ENCODE measurements at regions not wholly inside any gene's neighbourhood (a gene's known extent, or its start where the extent isn't known, plus 50 kb on each side); places are given as distances from the start of the nearest gene placed in this dataset.

DNA sequence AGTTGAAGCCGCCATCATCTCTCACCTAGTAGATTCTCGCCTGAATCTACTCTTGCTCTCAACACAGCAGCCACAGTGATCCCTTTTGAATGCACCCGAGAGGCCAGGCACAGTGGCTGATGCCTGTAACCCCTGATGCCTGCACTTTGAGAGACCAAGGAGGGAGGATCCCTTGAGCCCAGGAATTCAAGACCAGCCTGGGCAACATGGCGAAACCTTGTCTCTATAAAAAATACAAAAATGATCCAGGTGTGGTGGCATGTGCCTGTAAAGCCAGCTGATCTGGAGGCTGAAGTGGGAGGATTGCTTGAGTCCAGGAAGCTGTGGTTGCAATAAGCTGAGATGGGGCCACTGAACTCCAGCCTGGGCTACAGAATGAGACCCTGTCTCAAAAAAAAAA lies 60.3 kb upstream of the EML4 start:
- no peak overlapping the region for H3K4me3 Mint-ChIP-seq
- no peaks in the 10 kb centered on the region for H3K9me3 Mint-ChIP-seq
- H3K27me3 Mint-ChIP-seq (ENCODE audit: insufficient read depth) = no peaks in the 10 kb centered on the region; the same call in 1 of the 2 replicates
- no peak for DNase-seq
- H3K4me1 Mint-ChIP-seq (ENCODE audit: low read depth) = peaks cover 5% of the 10 kb centered on the region; the same call in 1 of the 2 replicates
- no peak overlapping the region for H3K27ac Mint-ChIP-seq
- no peaks in the 10 kb centered on the region for H3K36me3 Mint-ChIP-seq (ENCODE audit: low read depth)
- TF ChIP-seq, protein P1, sequence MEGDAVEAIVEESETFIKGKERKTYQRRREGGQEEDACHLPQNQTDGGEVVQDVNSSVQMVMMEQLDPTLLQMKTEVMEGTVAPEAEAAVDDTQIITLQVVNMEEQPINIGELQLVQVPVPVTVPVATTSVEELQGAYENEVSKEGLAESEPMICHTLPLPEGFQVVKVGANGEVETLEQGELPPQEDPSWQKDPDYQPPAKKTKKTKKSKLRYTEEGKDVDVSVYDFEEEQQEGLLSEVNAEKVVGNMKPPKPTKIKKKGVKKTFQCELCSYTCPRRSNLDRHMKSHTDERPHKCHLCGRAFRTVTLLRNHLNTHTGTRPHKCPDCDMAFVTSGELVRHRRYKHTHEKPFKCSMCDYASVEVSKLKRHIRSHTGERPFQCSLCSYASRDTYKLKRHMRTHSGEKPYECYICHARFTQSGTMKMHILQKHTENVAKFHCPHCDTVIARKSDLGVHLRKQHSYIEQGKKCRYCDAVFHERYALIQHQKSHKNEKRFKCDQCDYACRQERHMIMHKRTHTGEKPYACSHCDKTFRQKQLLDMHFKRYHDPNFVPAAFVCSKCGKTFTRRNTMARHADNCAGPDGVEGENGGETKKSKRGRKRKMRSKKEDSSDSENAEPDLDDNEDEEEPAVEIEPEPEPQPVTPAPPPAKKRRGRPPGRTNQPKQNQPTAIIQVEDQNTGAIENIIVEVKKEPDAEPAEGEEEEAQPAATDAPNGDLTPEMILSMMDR (IDR thresholded peaks at IDR 0.05) = no peak

DNA sequence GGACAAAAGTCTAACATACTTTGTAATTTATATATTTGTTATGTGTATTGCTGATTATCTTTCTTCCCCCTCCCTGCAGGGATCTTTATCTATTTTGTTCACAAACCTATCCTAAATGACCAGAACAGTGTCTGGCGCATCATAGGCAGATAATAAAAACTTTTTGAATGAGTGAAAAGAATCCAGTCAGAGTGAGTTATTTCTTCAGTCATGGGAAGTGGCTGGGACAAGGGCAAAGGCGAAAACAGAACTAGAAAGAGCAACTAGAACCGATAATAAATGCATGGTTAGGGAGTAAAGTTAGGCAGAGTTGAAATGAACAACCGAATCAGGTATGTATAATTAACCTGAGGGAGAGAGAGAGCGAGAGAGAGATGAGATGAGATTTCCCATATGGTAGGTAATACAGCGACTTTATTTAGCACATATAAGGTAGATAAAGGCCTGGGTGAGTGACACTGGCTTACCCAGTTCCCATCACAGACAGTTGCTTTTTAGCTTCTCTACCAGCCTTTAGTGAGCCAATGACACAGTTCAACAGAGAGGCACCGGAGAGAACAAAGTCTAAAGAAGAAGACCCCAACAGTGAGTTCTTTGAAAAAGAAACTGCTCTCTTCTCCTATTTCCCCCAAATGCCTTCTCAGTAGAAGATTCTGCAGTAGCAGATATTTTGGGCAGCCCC lies 59.1 kb upstream of the EML4 start:
- TF ChIP-seq, protein P1 (IDR thresholded peaks at IDR 0.05) = no peak
- H3K36me3 Mint-ChIP-seq (ENCODE audit: low read depth) = no peaks in the 10 kb centered on the region
- no peaks in the 10 kb centered on the region for H3K9me3 Mint-ChIP-seq
- peaks cover 5% of the 10 kb centered on the region; the same call in 1 of the 2 replicates for H3K4me1 Mint-ChIP-seq (ENCODE audit: low read depth)
- no peak overlapping the region for H3K27ac Mint-ChIP-seq
- H3K27me3 Mint-ChIP-seq (ENCODE audit: insufficient read depth) = no peaks in the 10 kb centered on the region; the same call in 1 of the 2 replicates
- no peak overlapping the region for H3K4me3 Mint-ChIP-seq
- no peak for DNase-seq

DNA sequence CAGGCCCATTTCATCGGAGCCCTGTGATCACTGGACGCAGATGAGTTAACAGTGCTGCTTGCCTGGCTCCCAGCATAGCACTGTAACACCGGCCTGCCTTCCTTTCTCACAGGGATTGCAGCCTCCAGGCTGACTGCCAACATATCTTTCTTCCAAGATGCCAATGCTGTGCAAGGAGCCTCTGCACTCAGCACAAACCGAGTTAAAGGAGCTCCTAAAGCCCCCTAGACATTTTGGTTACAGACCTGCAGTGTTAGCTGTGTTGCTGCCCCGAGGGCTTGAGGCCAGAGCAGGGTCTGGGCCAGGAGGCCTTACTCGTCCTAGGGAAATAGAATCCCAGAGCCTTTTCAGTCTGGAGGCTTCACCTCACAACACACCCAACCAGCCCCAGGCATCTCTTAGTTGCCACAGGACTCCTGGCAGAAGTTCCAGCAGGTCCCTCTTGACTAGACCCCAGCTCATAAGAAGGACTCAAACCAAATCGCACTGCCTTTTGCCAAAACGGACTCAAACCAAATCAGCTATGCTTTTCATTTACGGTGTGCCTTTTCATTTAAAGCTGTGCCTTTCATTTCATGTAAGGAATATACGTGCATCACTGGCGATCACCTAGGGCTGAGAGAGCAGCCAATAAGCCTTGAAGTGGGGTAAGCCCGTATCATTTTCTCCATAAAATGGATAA lies 58.4 kb upstream of the EML4 start:
- Mint-ChIP-seq H3K27me3 (ENCODE audit: insufficient read depth) (no peaks in the 10 kb centered on the region), H3K9me3 (no peaks in the 10 kb centered on the region), H3K36me3 (ENCODE audit: low read depth) (no peaks in the 10 kb centered on the region), H3K27ac (no peak overlapping the region), H3K4me3 (no peak overlapping the region), H3K4me1 (ENCODE audit: low read depth) (peaks cover 7% of the 10 kb centered on the region)
- no peak for DNase-seq
- TF ChIP-seq, protein P1 (IDR thresholded peaks at IDR 0.05) = no peak

DNA sequence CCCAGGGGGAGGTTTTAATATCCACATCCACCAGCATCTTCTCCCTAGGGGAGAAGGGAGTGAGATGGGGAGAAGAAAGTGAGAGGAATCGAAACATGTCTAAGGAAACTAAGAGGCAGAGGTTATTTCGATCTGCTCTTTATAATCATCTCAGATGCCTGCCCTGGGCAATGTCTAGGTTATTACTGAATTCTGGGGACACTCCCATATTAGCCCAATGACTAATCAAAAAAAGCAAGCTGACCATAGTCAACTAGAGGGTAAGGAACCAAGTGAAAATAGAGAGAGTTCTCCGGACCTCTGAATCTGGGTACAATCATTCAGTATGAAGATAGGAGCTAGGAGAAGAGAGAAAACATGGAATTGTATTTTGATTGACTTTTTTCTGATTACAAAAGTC lies 56.7 kb upstream of the EML4 start:
- Mint-ChIP-seq H3K36me3 (ENCODE audit: low read depth) (no peaks in the 10 kb centered on the region), H3K4me3 (no peak overlapping the region), H3K27me3 (ENCODE audit: insufficient read depth) (no peaks in the 10 kb centered on the region), H3K4me1 (ENCODE audit: low read depth) (peaks cover 24% of the 10 kb centered on the region), H3K9me3 (no peaks in the 10 kb centered on the region), H3K27ac (no peak overlapping the region)
- TF ChIP-seq, protein P1 (IDR thresholded peaks at IDR 0.05) = no peak
- DNase-seq = no peak

DNA sequence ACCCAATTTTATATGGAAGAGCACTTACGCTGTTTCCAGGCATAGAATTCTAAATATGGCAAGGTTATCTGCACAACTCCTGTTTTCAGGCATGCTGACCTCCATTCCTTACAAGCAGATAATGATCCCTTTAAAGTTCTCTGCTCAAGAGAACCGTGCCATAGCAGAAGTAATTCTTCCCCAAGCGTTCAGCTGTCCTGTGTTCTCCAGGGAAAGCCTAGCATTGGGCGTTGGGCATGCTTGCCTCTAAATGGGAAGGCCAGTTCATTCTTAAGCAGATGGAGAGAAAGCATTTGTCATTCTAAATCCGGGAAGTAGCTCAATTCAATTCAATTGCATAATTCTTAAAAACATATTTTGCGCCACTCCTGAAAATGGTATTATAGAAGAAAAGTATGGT lies 55.7 kb upstream of the EML4 start:
- peaks cover 34% of the 10 kb centered on the region for H3K4me1 Mint-ChIP-seq (ENCODE audit: low read depth)
- no peaks in the 10 kb centered on the region for H3K27me3 Mint-ChIP-seq (ENCODE audit: insufficient read depth)
- DNase-seq = no peak
- no peak overlapping the region for H3K27ac Mint-ChIP-seq
- no peaks in the 10 kb centered on the region for H3K9me3 Mint-ChIP-seq
- no peaks in the 10 kb centered on the region for H3K36me3 Mint-ChIP-seq (ENCODE audit: low read depth)
- TF ChIP-seq, protein P1 (IDR thresholded peaks at IDR 0.05) = no peak
- no peak overlapping the region for H3K4me3 Mint-ChIP-seq
